ENCODE measurements at regions not wholly inside any gene's neighbourhood (a gene's known extent, or its start where the extent isn't known, plus 50 kb on each side); places are given as distances from the start of the nearest gene placed in this dataset.

DNA sequence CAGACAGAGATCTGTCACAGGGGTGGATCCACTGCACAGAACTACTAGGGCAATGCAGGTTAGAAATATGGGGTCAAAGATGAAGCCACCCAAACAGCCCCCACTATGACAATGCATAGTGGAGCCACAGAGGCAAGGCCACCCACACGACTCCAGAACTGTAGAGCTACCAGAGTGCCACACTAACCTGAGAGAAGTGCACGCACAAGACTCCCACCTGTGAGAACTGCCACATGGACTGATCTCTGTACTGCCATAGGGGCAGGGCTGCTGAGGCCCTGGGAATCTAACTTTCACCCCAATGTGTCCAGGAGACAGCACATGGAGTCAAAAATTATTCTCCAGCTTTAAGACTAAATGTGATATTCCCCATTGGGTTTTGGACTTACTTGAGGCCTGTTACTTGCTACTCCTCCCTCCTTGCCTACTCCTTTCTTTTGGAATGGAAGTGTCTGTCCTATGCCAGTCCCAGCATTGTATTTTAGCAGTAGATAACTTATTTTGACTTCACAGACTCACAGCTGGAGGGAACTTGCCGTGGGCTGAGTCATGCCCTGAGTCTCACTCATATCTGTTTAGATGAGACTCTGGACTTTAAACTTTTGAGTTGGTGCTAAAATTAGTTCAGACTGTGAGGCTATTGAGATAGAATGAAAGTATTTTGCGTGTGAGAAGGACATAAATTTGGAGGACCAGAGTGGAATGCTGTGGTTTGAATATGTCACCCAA, 853.3 kb downstream of the MAT2B start:
- Histone ChIP-seq H3K4me3 (ENCODE audit: insufficient read depth, low read length) (no peak overlapping the region), H4K20me1 (ENCODE audit: insufficient read depth, low read length) (no peaks in the 10 kb centered on the region), H3K36me3 (ENCODE audit: insufficient read depth, low read length) (peaks cover 4% of the 10 kb centered on the region), H3K27ac (ENCODE audit: low read depth, low read length) (peak overlapping the region; percentile 74), H2AFZ (ENCODE audit: low read length) (no peak overlapping the region), H3K4me1 (ENCODE audit: insufficient read depth, low read length) (peaks cover 30% of the 10 kb centered on the region), H3K9me3 (ENCODE audit: low read depth, low read length) (no peaks in the 10 kb centered on the region), H3K79me2 (ENCODE audit: insufficient read depth, low read length) (no peaks in the 10 kb centered on the region), H3K4me2 (ENCODE audit: insufficient read depth, low read length) (peak overlapping the region; percentile 25), H3K27me3 (ENCODE audit: insufficient read depth, low read length) (no peaks in the 10 kb centered on the region)
- no peak for DNase-seq (ENCODE audit: insufficient read length, low spot score, missing footprints)
- TF ChIP-seq, protein P1, sequence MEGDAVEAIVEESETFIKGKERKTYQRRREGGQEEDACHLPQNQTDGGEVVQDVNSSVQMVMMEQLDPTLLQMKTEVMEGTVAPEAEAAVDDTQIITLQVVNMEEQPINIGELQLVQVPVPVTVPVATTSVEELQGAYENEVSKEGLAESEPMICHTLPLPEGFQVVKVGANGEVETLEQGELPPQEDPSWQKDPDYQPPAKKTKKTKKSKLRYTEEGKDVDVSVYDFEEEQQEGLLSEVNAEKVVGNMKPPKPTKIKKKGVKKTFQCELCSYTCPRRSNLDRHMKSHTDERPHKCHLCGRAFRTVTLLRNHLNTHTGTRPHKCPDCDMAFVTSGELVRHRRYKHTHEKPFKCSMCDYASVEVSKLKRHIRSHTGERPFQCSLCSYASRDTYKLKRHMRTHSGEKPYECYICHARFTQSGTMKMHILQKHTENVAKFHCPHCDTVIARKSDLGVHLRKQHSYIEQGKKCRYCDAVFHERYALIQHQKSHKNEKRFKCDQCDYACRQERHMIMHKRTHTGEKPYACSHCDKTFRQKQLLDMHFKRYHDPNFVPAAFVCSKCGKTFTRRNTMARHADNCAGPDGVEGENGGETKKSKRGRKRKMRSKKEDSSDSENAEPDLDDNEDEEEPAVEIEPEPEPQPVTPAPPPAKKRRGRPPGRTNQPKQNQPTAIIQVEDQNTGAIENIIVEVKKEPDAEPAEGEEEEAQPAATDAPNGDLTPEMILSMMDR (IDR thresholded peaks at IDR 0.05; ENCODE audit: extremely low read depth, low read depth, low read length) = no peak

DNA sequence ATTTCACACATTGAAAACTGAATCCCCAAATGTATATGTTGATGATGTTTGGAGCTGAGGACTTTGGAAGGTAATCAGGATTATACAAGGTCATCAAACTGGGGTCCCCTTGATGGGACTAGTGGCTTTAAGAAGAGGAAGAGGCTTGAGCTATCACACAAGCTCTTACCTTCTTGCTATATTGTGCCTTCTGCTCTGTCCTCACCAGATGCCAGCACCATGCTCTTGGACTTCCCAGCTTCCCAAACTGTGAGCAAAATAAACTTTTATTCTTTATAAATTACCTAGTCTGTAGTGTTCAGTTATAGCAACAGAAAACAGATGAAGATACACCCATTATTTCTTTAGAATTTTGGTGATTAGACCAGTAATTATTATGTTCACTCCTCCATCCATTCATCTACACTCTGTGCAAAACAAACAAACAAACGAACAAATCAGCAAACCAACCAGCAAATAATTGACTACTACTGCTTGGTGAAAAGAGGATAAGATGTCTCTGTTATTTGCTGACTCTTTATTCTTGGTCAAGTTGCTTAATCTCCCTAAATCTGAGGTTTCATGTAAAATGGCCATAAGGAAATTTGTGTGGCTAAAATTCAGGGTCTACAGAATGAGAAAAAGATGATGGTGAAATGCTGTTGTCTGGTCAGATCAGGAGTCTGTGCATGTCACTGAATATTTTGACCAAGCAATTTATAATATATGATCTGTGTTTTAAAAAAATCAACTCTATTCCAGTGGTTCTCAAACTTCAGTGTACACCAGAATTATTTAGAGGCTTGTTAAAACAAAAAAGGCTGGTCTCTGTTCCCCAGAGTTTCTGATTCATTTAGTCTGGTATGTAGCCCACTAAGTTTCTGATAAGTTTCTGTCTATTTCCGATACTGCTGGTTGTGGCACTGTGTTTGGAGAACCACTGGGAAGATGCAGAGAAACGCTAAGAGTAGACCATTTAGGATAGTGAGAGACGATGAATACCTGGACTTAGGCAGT, 854.1 kb downstream of the MAT2B start:
- TF ChIP-seq, protein P1 (IDR thresholded peaks at IDR 0.05; ENCODE audit: extremely low read depth, low read depth, low read length) = no peak

DNA sequence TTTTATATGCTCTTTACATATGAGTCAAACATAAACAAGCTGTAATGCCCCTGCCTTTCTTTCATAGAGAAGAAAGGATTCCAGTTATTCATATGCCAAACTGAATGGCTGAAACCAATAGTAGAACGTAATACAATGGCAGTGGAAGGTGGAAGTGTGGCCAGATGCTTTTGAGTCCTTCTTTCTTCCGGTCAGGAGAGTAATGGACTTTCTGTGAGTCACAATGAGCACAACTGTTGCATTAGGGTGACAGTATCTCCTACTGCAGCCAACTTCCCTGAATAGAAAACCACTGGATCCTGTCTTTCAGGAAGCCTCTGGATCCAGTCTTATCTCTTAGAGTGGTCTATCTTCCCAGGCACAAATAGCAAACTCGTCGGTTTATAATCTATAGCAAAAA, 855.2 kb downstream of the MAT2B start:
- Histone ChIP-seq H3K4me3 (ENCODE audit: insufficient read depth, low read length) (no peak overlapping the region), H3K36me3 (ENCODE audit: insufficient read depth, low read length) (peaks cover 4% of the 10 kb centered on the region), H3K9me3 (ENCODE audit: low read depth, low read length) (no peaks in the 10 kb centered on the region), H3K27me3 (ENCODE audit: insufficient read depth, low read length) (no peaks in the 10 kb centered on the region), H2AFZ (ENCODE audit: low read length) (no peak overlapping the region), H4K20me1 (ENCODE audit: insufficient read depth, low read length) (no peaks in the 10 kb centered on the region), H3K4me2 (ENCODE audit: insufficient read depth, low read length) (peak overlapping the region; percentile 25), H3K4me1 (ENCODE audit: insufficient read depth, low read length) (peaks cover 33% of the 10 kb centered on the region), H3K27ac (ENCODE audit: low read depth, low read length) (peak overlapping the region; percentile 74), H3K79me2 (ENCODE audit: insufficient read depth, low read length) (no peaks in the 10 kb centered on the region)
- TF ChIP-seq, protein P1 (IDR thresholded peaks at IDR 0.05; ENCODE audit: extremely low read depth, low read depth, low read length) = no peak
- DNase-seq (ENCODE audit: insufficient read length, low spot score, missing footprints) = no peak

More for the DNA sequence above, 854.1 kb downstream of the MAT2B start:
- Histone ChIP-seq H3K4me2 (ENCODE audit: insufficient read depth, low read length) (peak overlapping the region; percentile 25), H3K27ac (ENCODE audit: low read depth, low read length) (peak overlapping the region; percentile 74), H4K20me1 (ENCODE audit: insufficient read depth, low read length) (no peaks in the 10 kb centered on the region), H3K27me3 (ENCODE audit: insufficient read depth, low read length) (no peaks in the 10 kb centered on the region), H3K4me3 (ENCODE audit: insufficient read depth, low read length) (peak overlapping the region; percentile 5), H2AFZ (ENCODE audit: low read length) (peak overlapping the region; percentile 67), H3K36me3 (ENCODE audit: insufficient read depth, low read length) (peaks cover 4% of the 10 kb centered on the region), H3K79me2 (ENCODE audit: insufficient read depth, low read length) (no peaks in the 10 kb centered on the region), H3K9me3 (ENCODE audit: low read depth, low read length) (no peaks in the 10 kb centered on the region), H3K4me1 (ENCODE audit: insufficient read depth, low read length) (peaks cover 32% of the 10 kb centered on the region)
- no peak for DNase-seq (ENCODE audit: insufficient read length, low spot score, missing footprints)

DNA sequence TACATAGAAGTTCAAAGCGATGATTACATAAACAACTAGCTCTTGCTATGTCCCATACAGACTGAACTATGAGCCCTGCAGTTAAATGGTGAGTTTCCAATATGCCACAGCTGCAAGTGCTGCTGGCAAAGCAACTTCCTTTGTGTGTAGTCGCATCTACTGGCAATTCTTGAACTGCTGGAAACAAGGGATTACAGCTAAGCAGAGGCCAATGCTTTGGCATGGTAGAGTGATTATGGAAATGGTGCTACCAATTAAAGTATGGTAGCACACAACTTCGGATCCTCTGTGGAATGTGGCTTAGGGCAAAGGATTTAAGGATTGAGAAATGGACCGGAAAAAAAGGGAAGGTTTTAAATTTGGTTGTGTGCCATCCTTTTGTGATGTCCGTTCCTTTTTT, 856.6 kb downstream of the MAT2B start:
- Histone ChIP-seq H3K79me2 (ENCODE audit: insufficient read depth, low read length) (no peaks in the 10 kb centered on the region), H4K20me1 (ENCODE audit: insufficient read depth, low read length) (no peaks in the 10 kb centered on the region), H3K4me2 (ENCODE audit: insufficient read depth, low read length) (no peak overlapping the region), H3K27me3 (ENCODE audit: insufficient read depth, low read length) (no peaks in the 10 kb centered on the region), H2AFZ (ENCODE audit: low read length) (no peak overlapping the region), H3K27ac (ENCODE audit: low read depth, low read length) (no peak overlapping the region), H3K4me3 (ENCODE audit: insufficient read depth, low read length) (no peak overlapping the region), H3K36me3 (ENCODE audit: insufficient read depth, low read length) (peaks cover 4% of the 10 kb centered on the region), H3K4me1 (ENCODE audit: insufficient read depth, low read length) (peaks cover 33% of the 10 kb centered on the region), H3K9me3 (ENCODE audit: low read depth, low read length) (no peaks in the 10 kb centered on the region)
- no peak for DNase-seq (ENCODE audit: insufficient read length, low spot score, missing footprints)
- TF ChIP-seq, protein P1 (IDR thresholded peaks at IDR 0.05; ENCODE audit: extremely low read depth, low read depth, low read length) = no peak
